ENCODE measurements at regions not wholly inside any gene's neighbourhood (a gene's known extent, or its start where the extent isn't known, plus 50 kb on each side); places are given as distances from the start of the nearest gene placed in this dataset.

GRCh38 chr11:110974731-110975130 is 262.5 kb upstream of the ARHGAP20 start:
- Histone ChIP-seq H3K36me3 (ENCODE audit: control insufficient read depth in 4 of 4, insufficient read depth in 3 of 4, low read depth in 1 of 4, low read length in 3 of 4) (no peaks in the 10 kb centered on the region), H3K27me3 (ENCODE audit: control insufficient read depth in 4 of 4, insufficient read depth in 4 of 4, low read length in 3 of 4) (no peaks in the 10 kb centered on the region), H3K4me1 (ENCODE audit: control insufficient read depth in 4 of 4, insufficient read depth in 4 of 4, low read length in 3 of 4) (no peaks in the 10 kb centered on the region), H3K4me3 (ENCODE audit: low read depth in 1 of 3, low read length in 3 of 3) (no peak overlapping the region), H3K9me3 (ENCODE audit: control insufficient read depth in 4 of 4, low read length in 3 of 4) (no peaks in the 10 kb centered on the region), H3K9ac (ENCODE audit: low read depth in 1 of 2, low read length in 2 of 2) (no peak overlapping the region), H3K27ac (ENCODE audit: low read depth in 1 of 2, low read length in 2 of 2) (no peak overlapping the region)
- 96% methylated on average over 2 of the region's 2 CpGs for WGBS
- no peak for DNase-seq (ENCODE audit: low spot score)
- TF ChIP-seq REST (IDR thresholded peaks at IDR 0.05) (no peak), HNF4G (IDR thresholded peaks at IDR 0.05) (no peak), RAD21 (IDR thresholded peaks at IDR 0.05) (no peak), ATF3 (IDR thresholded peaks at IDR 0.05) (no peak), CTCF (IDR thresholded peaks at IDR 0.05; ENCODE audit: low read depth, low read length, missing input control) (no peak), TAF1 (conservative IDR thresholded peaks at IDR 0.05) (no peak), RXRA (IDR thresholded peaks at IDR 0.05) (no peak), FOXA1 (IDR thresholded peaks at IDR 0.05) (no peak), FOXA2 (IDR thresholded peaks at IDR 0.05) (no peak), EGR1 (IDR thresholded peaks at IDR 0.05; ENCODE audit: low read depth in 2 of 2) (no peak), JUND (IDR thresholded peaks at IDR 0.05) (no peak), HNF4A (conservative IDR thresholded peaks at IDR 0.05) (no peak), YY1 (IDR thresholded peaks at IDR 0.05) (no peak), ZBTB33 (IDR thresholded peaks at IDR 0.05) (no peak), NR2F2 (IDR thresholded peaks at IDR 0.05) (no peak), GABPA (IDR thresholded peaks at IDR 0.05 in 1 of 2, conservative IDR thresholded peaks at IDR 0.05 in 1 of 2) (no peak)

GRCh38 chr11:110973401-110973980 is 261.3 kb upstream of the ARHGAP20 start:
- H3K9me3 ChIP-seq (ENCODE audit: control insufficient read depth in 4 of 4, low read length in 3 of 4) = no peaks in the 10 kb centered on the region
- WGBS = 86% methylated on average over 2 of the region's 2 CpGs

More at GRCh38 chr11:110973401-110973980, 261.3 kb upstream of the ARHGAP20 start:
- H3K27ac ChIP-seq (ENCODE audit: low read depth in 1 of 2, low read length in 2 of 2) = no peak overlapping the region
- no peaks in the 10 kb centered on the region for H3K36me3 ChIP-seq (ENCODE audit: control insufficient read depth in 4 of 4, insufficient read depth in 3 of 4, low read depth in 1 of 4, low read length in 3 of 4)
- TF ChIP-seq ZBTB33 (IDR thresholded peaks at IDR 0.05) (no peak), YY1 (IDR thresholded peaks at IDR 0.05) (no peak), NR2F2 (IDR thresholded peaks at IDR 0.05) (no peak), EGR1 (IDR thresholded peaks at IDR 0.05; ENCODE audit: low read depth in 2 of 2) (no peak), SP1 (IDR thresholded peaks at IDR 0.05) (no peak), ATF3 (IDR thresholded peaks at IDR 0.05) (no peak), CTCF (IDR thresholded peaks at IDR 0.05; ENCODE audit: low read depth, low read length, missing input control) (no peak), TAF1 (conservative IDR thresholded peaks at IDR 0.05) (no peak), HNF4G (IDR thresholded peaks at IDR 0.05) (no peak), JUND (IDR thresholded peaks at IDR 0.05) (no peak), MAX (IDR thresholded peaks at IDR 0.05) (no peak)
- H3K27me3 ChIP-seq (ENCODE audit: control insufficient read depth in 4 of 4, insufficient read depth in 4 of 4, low read length in 3 of 4) = no peaks in the 10 kb centered on the region
- no peak for DNase-seq (ENCODE audit: low spot score)
- no peaks in the 10 kb centered on the region for H3K4me1 ChIP-seq (ENCODE audit: control insufficient read depth in 4 of 4, insufficient read depth in 4 of 4, low read length in 3 of 4)
- H3K4me3 ChIP-seq (ENCODE audit: low read depth in 1 of 3, low read length in 3 of 3) = no peak overlapping the region
- H3K9ac ChIP-seq (ENCODE audit: low read depth in 1 of 2, low read length in 2 of 2) = no peak overlapping the region
